Parathyroid adenoma (tissue), 2 donors: ENCODE measurements at regions not wholly inside any gene's neighbourhood (a gene's known extent, or its start where the extent isn't known, plus 50 kb on each side); places are given as distances from the start of the nearest gene placed in this dataset.

Source experiments
- H2AFZ ChIP-seq: fragments of 300-600 bp; sonication (generic); one replicate; pipeline ENCODE4 v1.7.0; 2017; ENCODE audit warnings: antibody characterized with exemption, mild to moderate bottlenecking
- H3K27ac ChIP-seq: fragments of 300-600 bp; sonication (generic); one replicate; pipeline ENCODE4 v1.7.0; 2017
- H3K27me3 ChIP-seq: fragments of 300-600 bp; sonication (generic); one replicate; pipeline ENCODE4 v1.7.0; 2017; ENCODE audit warnings: low read length; ENCODE audit not compliant: control insufficient read depth, insufficient read depth
- H3K36me3 ChIP-seq: fragments of 300-600 bp; sonication (generic); one replicate; pipeline ENCODE4 v1.7.0; 2017; ENCODE audit warnings: low read length; ENCODE audit not compliant: control insufficient read depth, insufficient read depth
- H3K4me1 ChIP-seq: fragments of 300-600 bp; sonication (generic); one replicate; pipeline ENCODE4 v1.7.0; 2017; ENCODE audit warnings: control low read depth
- H3K4me2 ChIP-seq: fragments of 300-600 bp; sonication (generic); one replicate; pipeline ENCODE4 v1.7.0; 2017; ENCODE audit warnings: low read length
- H3K4me3 ChIP-seq: fragments of 300-600 bp; sonication (generic); one replicate; pipeline ENCODE4 v1.7.0; 2017; ENCODE audit warnings: low read depth, low read length
- H3K79me2 ChIP-seq: fragments of 300-600 bp; sonication (generic); one replicate; pipeline ENCODE4 v1.7.0; 2017; ENCODE audit warnings: control low read depth
- H3K9ac ChIP-seq: fragments of 300-600 bp; sonication (generic); one replicate; pipeline ENCODE4 v1.7.0; 2017; ENCODE audit warnings: mild to moderate bottlenecking
- H3K9me3 ChIP-seq: fragments of 300-600 bp; sonication (generic); one replicate; pipeline ENCODE4 v1.7.0; 2017; ENCODE audit warnings: low read length; ENCODE audit not compliant: control insufficient read depth
- CTCF ChIP-seq: fragments of 300-600 bp; sonication (generic); IDR thresholded peaks from one replicate; pipeline ENCODE4 v1.7.0; 2017; ENCODE audit warnings: antibody characterized with exemption, mild to moderate bottlenecking
- donor health status: primary hyperparathyroidism.

GRCh38 chr10:105727131-105727530, 1086.0 kb downstream of the SORCS3 start:
- Histone ChIP-seq H2AFZ (no peak overlapping the region), H3K9me3 (no peaks in the 10 kb centered on the region), H3K9ac (no peak overlapping the region), H3K36me3 (no peaks in the 10 kb centered on the region), H3K27me3 (no peaks in the 10 kb centered on the region), H3K4me1 (no peaks in the 10 kb centered on the region), H3K4me3 (no peak overlapping the region), H3K4me2 (no peak overlapping the region), H3K27ac (no peak overlapping the region), H3K79me2 (no peaks in the 10 kb centered on the region)
- no peak for TF ChIP-seq CTCF

DNA sequence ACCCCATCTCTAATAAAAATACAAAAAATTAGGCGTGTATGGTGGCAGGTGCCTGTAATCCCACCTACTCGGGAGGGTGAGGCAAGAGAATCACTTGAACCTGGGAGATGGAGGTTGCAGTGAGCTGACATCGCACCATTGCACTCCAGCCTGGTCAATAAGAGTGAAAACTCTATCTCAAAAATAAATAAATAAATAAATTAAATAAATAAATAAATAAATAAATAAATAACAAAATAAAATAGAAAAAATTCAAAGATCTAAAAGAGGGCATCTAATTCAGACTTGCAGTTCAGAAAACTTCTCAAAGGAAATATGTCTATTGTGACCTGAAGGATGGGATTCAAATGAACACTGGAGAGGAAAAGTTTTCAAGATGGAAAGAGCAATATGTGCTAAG, 1085.1 kb downstream of the SORCS3 start:
- Histone ChIP-seq H2AFZ (no peak overlapping the region), H3K4me3 (no peak overlapping the region), H3K36me3 (no peaks in the 10 kb centered on the region), H3K27me3 (no peaks in the 10 kb centered on the region), H3K9ac (no peak overlapping the region), H3K4me1 (no peaks in the 10 kb centered on the region), H3K27ac (no peak overlapping the region), H3K79me2 (no peaks in the 10 kb centered on the region), H3K4me2 (no peak overlapping the region), H3K9me3 (no peaks in the 10 kb centered on the region)
- TF ChIP-seq CTCF = no peak

- Histone ChIP-seq H3K4me2 (no peak overlapping the region), H3K27me3 (no peaks in the 10 kb centered on the region), H3K9ac (no peak overlapping the region), H3K36me3 (no peaks in the 10 kb centered on the region), H3K27ac (no peak overlapping the region), H3K79me2 (no peaks in the 10 kb centered on the region), H2AFZ (no peak overlapping the region), H3K9me3 (no peaks in the 10 kb centered on the region), H3K4me1 (no peaks in the 10 kb centered on the region), H3K4me3 (no peak overlapping the region)
- TF ChIP-seq CTCF = no peak
Measured at GRCh38 chr10:105725007-105725406, 1083.9 kb downstream of the SORCS3 start.

DNA sequence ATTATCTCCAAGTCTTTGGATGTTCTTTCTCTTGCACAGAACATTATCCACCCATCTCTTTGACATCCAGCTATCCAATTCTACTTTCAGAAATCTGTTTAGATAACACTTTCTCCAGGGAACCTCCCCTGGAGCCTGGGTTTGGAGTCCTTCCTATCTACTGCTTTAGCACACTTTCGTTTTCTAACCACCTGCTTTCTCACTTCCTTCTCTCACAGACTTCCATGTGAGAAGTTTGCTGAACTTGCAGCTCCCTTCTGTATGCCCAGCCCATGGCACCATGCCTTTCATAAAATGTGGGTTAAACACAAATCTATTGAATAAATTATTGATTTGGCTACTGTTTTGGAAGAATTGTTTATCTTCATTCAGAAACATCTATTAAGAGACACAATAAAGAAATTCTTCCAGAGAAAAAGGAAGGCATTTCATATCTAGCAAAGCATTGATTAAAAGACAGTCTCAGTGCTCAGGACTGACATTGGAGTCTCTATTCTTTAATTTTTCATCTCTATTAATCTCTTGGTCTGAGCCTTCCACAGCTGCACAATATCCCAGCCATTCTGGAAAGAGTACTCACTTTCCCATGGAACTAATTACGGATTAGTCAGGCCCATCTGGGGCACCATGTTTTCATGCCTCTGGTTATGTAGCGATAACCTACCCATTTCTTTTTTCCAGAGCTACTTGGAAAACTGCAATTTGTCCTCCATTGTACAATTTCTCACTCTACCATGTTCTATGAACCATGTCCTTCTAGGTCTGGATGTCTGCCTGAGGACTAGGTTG, 1077.3 kb downstream of the SORCS3 start:
- no peak overlapping the region for H3K4me2 ChIP-seq
- H3K4me1 ChIP-seq = no peaks in the 10 kb centered on the region
- no peak overlapping the region for H3K4me3 ChIP-seq
- no peak overlapping the region for H3K9ac ChIP-seq
- no peaks in the 10 kb centered on the region for H3K9me3 ChIP-seq
- no peaks in the 10 kb centered on the region for H3K36me3 ChIP-seq
- no peak overlapping the region for H3K27ac ChIP-seq
- H3K27me3 ChIP-seq = no peaks in the 10 kb centered on the region
- H2AFZ ChIP-seq = no peak overlapping the region
- no peak for TF ChIP-seq CTCF
- no peaks in the 10 kb centered on the region for H3K79me2 ChIP-seq

DNA sequence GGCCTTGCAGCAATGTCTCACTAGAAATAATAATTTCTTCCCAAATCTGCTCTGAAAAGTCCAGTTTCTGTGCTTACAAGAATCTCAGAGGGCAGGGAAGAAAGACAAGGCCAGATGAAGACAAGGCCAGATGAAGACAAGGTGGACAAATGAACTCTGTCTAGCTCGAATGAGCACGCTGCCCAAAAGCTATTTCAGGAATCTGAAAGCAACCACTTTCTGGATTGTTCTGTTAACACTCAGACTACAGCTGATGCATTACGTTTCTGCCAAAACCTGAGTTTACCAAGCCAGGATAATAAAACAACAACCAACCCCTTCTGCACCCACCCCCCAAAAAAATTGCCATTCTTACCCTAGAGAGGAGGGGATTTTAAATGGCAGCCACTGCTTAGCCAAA, 1073.6 kb downstream of the SORCS3 start:
- H3K4me1 ChIP-seq = no peaks in the 10 kb centered on the region
- no peaks in the 10 kb centered on the region for H3K36me3 ChIP-seq
- no peak overlapping the region for H2AFZ ChIP-seq
- no peaks in the 10 kb centered on the region for H3K9me3 ChIP-seq
- H3K27me3 ChIP-seq = no peaks in the 10 kb centered on the region
- H3K4me2 ChIP-seq = no peak overlapping the region
- H3K4me3 ChIP-seq = no peak overlapping the region
- no peak for TF ChIP-seq CTCF
- no peak overlapping the region for H3K9ac ChIP-seq
- H3K27ac ChIP-seq = no peak overlapping the region
- H3K79me2 ChIP-seq = no peaks in the 10 kb centered on the region
